Left renal cortex interstitium (tissue), 4 donors: ENCODE measurements at regions not wholly inside any gene's neighbourhood (a gene's known extent, or its start where the extent isn't known, plus 50 kb on each side); places are given as distances from the start of the nearest gene placed in this dataset.

Experiments used
- DNase-seq, 4 donors: peaks; one replicate each; pipeline ENCODE4 v3.0.0-alpha.2; 2013; ENCODE audit warnings: low read depth in 4 of 4, low spot score in 2 of 4, missing footprints in 1 of 4

GRCh38 chr1:238252033-238252802 lies 361.5 kb upstream of the ZP4 start:
- DNase-seq: peak in 3 of 4 donors; percentile 16 to 57 (median 36)

- DNase-seq: no peak
Observed at GRCh38 chr1:238248356-238248755, 357.6 kb upstream of the ZP4 start.

- no peak for DNase-seq
Observed at GRCh38 chr1:238242181-238242580, 351.5 kb upstream of the ZP4 start.

- no peak for DNase-seq
Observed at GRCh38 chr1:238241607-238242006, 350.9 kb upstream of the ZP4 start.

GRCh38 chr1:238239343-238239742 lies 348.6 kb upstream of the ZP4 start:
- DNase-seq: no peak

- DNase-seq: no peak
Observed at GRCh38 chr1:238233966-238234365, 343.2 kb upstream of the ZP4 start.

- DNase-seq: no peak
Observed at GRCh38 chr1:238232084-238232710, 341.5 kb upstream of the ZP4 start.

- DNase-seq: no peak
Observed at GRCh38 chr1:238226810-238227209, 336.1 kb upstream of the ZP4 start.

GRCh38 chr1:238223076-238223640 lies 332.4 kb upstream of the ZP4 start:
- DNase-seq: no peak

- DNase-seq: no peak
Observed at GRCh38 chr1:238221738-238222137, 331.0 kb upstream of the ZP4 start.

GRCh38 chr1:238214449-238214848 lies 323.7 kb upstream of the ZP4 start:
- no peak for DNase-seq

GRCh38 chr1:238205045-238205662 lies 314.4 kb upstream of the ZP4 start:
- no peak for DNase-seq

GRCh38 chr1:238201992-238202391 lies 311.3 kb upstream of the ZP4 start:
- DNase-seq: no peak

- no peak for DNase-seq
Observed at GRCh38 chr1:238199325-238199724, 308.6 kb upstream of the ZP4 start.

GRCh38 chr1:238196516-238196915 lies 305.8 kb upstream of the ZP4 start:
- DNase-seq: no peak

- no peak for DNase-seq
Observed at GRCh38 chr1:238191170-238191569, 300.4 kb upstream of the ZP4 start.

GRCh38 chr1:238187575-238187949 lies 296.8 kb upstream of the ZP4 start:
- DNase-seq: no peak

- no peak for DNase-seq
Observed at GRCh38 chr1:238186887-238187574, 296.3 kb upstream of the ZP4 start.

- DNase-seq: no peak
Observed at GRCh38 chr1:238177960-238178645, 287.4 kb upstream of the ZP4 start.

GRCh38 chr1:238177351-238177750 lies 286.6 kb upstream of the ZP4 start:
- DNase-seq: no peak
